Activated CD4-positive, CD25-positive, alpha-beta regulatory T cell treated with anti-CD3 and anti-CD28 coated beads, Interleukin-2, amount 50 U/mL, for 16 hours (primary cell): ENCODE measurements at regions not wholly inside any gene's neighbourhood (a gene's known extent, or its start where the extent isn't known, plus 50 kb on each side); places are given as distances from the start of the nearest gene placed in this dataset.

ENCODE experiments used
- DNase-seq: peaks from one replicate; pipeline ENCODE4 v3.0.0-alpha.2; 2020; ENCODE audit warnings: low read depth, low spot score

GRCh38 chr9:1960342-1961042 is 54.7 kb upstream of the SMARCA2 start:
- DNase-seq: no peak

DNA sequence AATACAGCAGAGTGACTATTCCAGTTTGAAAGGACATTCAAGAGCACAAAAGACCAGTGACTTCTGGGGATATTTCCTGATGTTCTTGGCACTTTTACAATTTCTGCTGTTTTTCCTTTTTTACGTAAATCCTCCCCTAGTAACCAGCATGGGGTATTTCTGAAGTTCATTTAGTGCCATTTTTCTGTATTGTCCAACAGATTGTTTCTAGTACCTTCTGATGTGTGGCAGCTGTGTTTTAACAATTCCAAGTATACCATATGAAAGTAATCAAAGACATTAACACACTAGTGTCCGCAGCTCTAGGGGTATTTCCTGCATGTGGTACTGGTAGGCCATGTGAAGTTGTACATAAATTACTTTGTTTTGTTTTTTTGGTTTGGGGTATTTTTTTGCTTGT is 53.0 kb upstream of the SMARCA2 start:
- no peak for DNase-seq

- no peak for DNase-seq
These were observed 52.5 kb upstream of the SMARCA2 start for GRCh38 chr9:1962588-1963106.

GRCh38 chr9:1964093-1964492 is 51.1 kb upstream of the SMARCA2 start:
- no peak for DNase-seq
